HG02938 (cell line): ENCODE measurements at regions not wholly inside any gene's neighbourhood (a gene's known extent, or its start where the extent isn't known, plus 50 kb on each side); places are given as distances from the start of the nearest gene placed in this dataset.
A peak's percentile ranks its signal among the peaks of the same experiment; 100 is the strongest.
"Not testable (repeated sequence)": the region's sequence is repeated elsewhere in the genome, so short reads cannot be mapped to it uniquely, and the experiment has no call there.

Experiments used
- ATAC-seq: cut with Tn5 transposase; IDR thresholded peaks from one replicate; pipeline ENCODE4 v1.9.1; 2021; ENCODE audit warnings: mild to moderate bottlenecking, moderate library complexity; ENCODE audit not compliant: unreplicated experiment

- no peak for ATAC-seq
These were observed 227.7 kb upstream of the TMEM260 start for GRCh38 chr14:56351861-56352260.

- no peak for ATAC-seq
These were observed 226.6 kb upstream of the TMEM260 start for GRCh38 chr14:56352999-56353398.

- no peak for ATAC-seq
These were observed 222.2 kb upstream of the TMEM260 start for GRCh38 chr14:56357428-56357827.

- ATAC-seq = no peak
These were observed 221.3 kb upstream of the TMEM260 start for GRCh38 chr14:56358275-56358674.

- peak; percentile 58 for ATAC-seq
These were observed 220.6 kb upstream of the TMEM260 start for GRCh38 chr14:56358851-56359614.

GRCh38 chr14:56365663-56366062 lies 213.9 kb upstream of the TMEM260 start:
- ATAC-seq = not testable (repeated sequence)

- ATAC-seq = no peak
These were observed 212.2 kb upstream of the TMEM260 start for GRCh38 chr14:56367416-56367815.

- no peak for ATAC-seq
These were observed 207.9 kb upstream of the TMEM260 start for GRCh38 chr14:56371737-56372136.

GRCh38 chr14:56374421-56374820 lies 205.2 kb upstream of the TMEM260 start:
- ATAC-seq = no peak

- no peak for ATAC-seq
These were observed 201.6 kb upstream of the TMEM260 start for GRCh38 chr14:56378046-56378445.

- no peak for ATAC-seq
These were observed 201.1 kb upstream of the TMEM260 start for GRCh38 chr14:56378475-56378877.

- no peak for ATAC-seq
These were observed 199.6 kb upstream of the TMEM260 start for GRCh38 chr14:56379956-56380355.

- no peak for ATAC-seq
These were observed 193.6 kb upstream of the TMEM260 start for GRCh38 chr14:56386024-56386423.

GRCh38 chr14:56390859-56391258 lies 188.7 kb upstream of the TMEM260 start:
- ATAC-seq = no peak

- ATAC-seq = no peak
These were observed 184.6 kb upstream of the TMEM260 start for GRCh38 chr14:56394826-56395530.

- no peak for ATAC-seq
These were observed 179.3 kb upstream of the TMEM260 start for GRCh38 chr14:56400109-56400825.

- no peak for ATAC-seq
These were observed 166.8 kb upstream of the TMEM260 start for GRCh38 chr14:56412468-56413434.

- ATAC-seq = no peak
These were observed 165.9 kb upstream of the TMEM260 start for GRCh38 chr14:56413721-56414120.

- ATAC-seq = no peak
These were observed 165.4 kb upstream of the TMEM260 start for GRCh38 chr14:56414236-56414635.

GRCh38 chr14:56416213-56416612 lies 163.4 kb upstream of the TMEM260 start:
- ATAC-seq = no peak

GRCh38 chr14:56417173-56417572 lies 162.4 kb upstream of the TMEM260 start:
- ATAC-seq = no peak
